Esophagus squamous epithelium (tissue), 4 donors: ENCODE measurements at regions not wholly inside any gene's neighbourhood (a gene's known extent, or its start where the extent isn't known, plus 50 kb on each side); places are given as distances from the start of the nearest gene placed in this dataset.

ENCODE experiments used
- CTCF ChIP-seq, 6 experiments: fragments of 450-650 bp in 4 of 6; fragments of 200-600 bp in 2 of 6; sonication (generic) in 2 of 6; IDR thresholded peaks; one replicate each; pipeline ENCODE4 v1.5.1; 2016 to 2019; ENCODE audit warnings: antibody characterized with exemption in 6 of 6, mild to moderate bottlenecking in 4 of 6, moderate library complexity in 4 of 6
- POLR2A ChIP-seq, 4 donors: fragments of 450-650 bp; IDR thresholded peaks; one replicate each; pipeline ENCODE4 v1.6.1; 2017; ENCODE audit warnings: antibody characterized with exemption in 4 of 4, mild to moderate bottlenecking in 4 of 4, moderate library complexity in 3 of 4

GRCh38 chr1:22368125-22368524, 83.5 kb upstream of the ZBTB40 start:
- TF ChIP-seq CTCF (IDR thresholded peaks at IDR 0.05) = no peak
- TF ChIP-seq POLR2A (IDR thresholded peaks at IDR 0.05) = no peak
